Left ventricle myocardium inferior (tissue), 1 donor: ENCODE measurements at regions not wholly inside any gene's neighbourhood (a gene's known extent, or its start where the extent isn't known, plus 50 kb on each side); places are given as distances from the start of the nearest gene placed in this dataset.

Source experiments
- DNase-seq: peaks from one replicate; pipeline ENCODE4 v3.0.0-alpha.2; 2020
- H3K27ac ChIP-seq: fragments of 200-600 bp; replicated peaks from 2 replicates; pipeline ENCODE4 v1.8.0; 2021
- H3K27me3 ChIP-seq: fragments of 200-600 bp; 2 replicates; pipeline ENCODE4 v1.8.0; 2021; ENCODE audit warnings: low read depth
- H3K36me3 ChIP-seq: fragments of 200-600 bp; 2 replicates; pipeline ENCODE4 v1.8.0; 2021
- H3K4me1 ChIP-seq: fragments of 200-600 bp; 2 replicates; pipeline ENCODE4 v1.8.0; 2021
- H3K4me3 ChIP-seq: fragments of 200-600 bp; 2 replicates; pipeline ENCODE4 v1.8.0; 2021; ENCODE audit warnings: mild to moderate bottlenecking, moderate library complexity
- H3K9me3 ChIP-seq: fragments of 200-600 bp; replicated peaks from 2 replicates; pipeline ENCODE4 v1.8.0; 2021
- CTCF ChIP-seq: fragments of 200-600 bp; IDR thresholded peaks from 2 replicates; pipeline ENCODE4 v1.8.0; 2021; ENCODE audit warnings: antibody characterized with exemption, mild to moderate bottlenecking, borderline replicate concordance
- intact Hi-C: fragments of 100-400 bp; cut with micrococcal nuclease; formaldehyde crosslinking; loops from one replicate; pipeline ENCODE4 v1.11.0; 2022
- donor health status: DM: no; HTN: yes; CAD: no; lungs with severe emphysema.

DNA sequence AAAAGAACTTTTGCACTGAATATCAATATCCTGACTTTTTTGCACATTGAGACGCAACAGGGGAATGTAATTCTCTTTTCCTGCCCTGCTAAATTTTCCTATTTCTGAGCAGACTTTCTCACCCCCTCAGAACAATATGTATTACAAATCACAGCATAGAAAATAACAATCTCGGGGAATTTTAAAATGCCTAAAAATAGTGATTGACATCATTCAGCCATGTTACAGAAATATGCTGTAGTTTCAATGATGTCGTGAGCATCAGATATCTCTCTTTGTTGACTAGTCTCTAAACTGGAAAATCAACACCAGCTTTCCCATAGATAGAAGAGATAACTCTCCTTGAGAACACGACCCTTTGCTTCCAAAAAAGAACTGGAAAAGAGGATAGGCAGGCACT is 166.7 kb downstream of the ZDHHC21 start:
- intact Hi-C loops: no loop called here
- H3K27me3 ChIP-seq: no peaks in the 10 kb centered on the region
- H3K4me3 ChIP-seq: no peak overlapping the region
- no peak for DNase-seq
- H3K27ac ChIP-seq: no peak overlapping the region
- H3K9me3 ChIP-seq: no peaks in the 10 kb centered on the region
- peaks cover 10% of the 10 kb centered on the region for H3K4me1 ChIP-seq
- TF ChIP-seq CTCF: no peak
- H3K36me3 ChIP-seq: no peaks in the 10 kb centered on the region

DNA sequence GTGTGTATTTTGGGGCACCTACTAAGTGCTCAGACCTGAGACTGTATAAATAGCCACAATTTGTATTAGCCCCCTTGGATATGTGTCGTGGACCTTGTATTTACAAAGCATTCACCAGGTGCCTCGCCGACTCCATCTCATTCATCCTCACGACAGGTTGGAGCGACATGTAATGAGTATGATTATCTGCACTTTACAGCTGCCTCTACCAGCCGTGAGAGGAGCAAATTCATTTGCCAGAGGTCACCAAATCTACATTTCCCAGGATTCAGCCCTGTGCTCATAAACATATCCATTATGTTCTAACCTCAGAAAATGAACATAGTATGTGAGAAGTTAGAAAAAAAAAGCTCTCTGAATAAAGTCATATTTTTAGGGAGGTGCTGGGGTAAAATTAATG is 167.4 kb downstream of the ZDHHC21 start:
- no peak overlapping the region for H3K4me3 ChIP-seq
- no peaks in the 10 kb centered on the region for H3K36me3 ChIP-seq
- peaks cover 10% of the 10 kb centered on the region for H3K4me1 ChIP-seq
- no peaks in the 10 kb centered on the region for H3K27me3 ChIP-seq
- no peak for TF ChIP-seq CTCF
- H3K9me3 ChIP-seq: no peaks in the 10 kb centered on the region
- no peak overlapping the region for H3K27ac ChIP-seq
- intact Hi-C loops: no loop called here
- DNase-seq: no peak

- no peaks in the 10 kb centered on the region for H3K36me3 ChIP-seq
- no peaks in the 10 kb centered on the region for H3K27me3 ChIP-seq
- H3K27ac ChIP-seq: no peak overlapping the region
- DNase-seq: no peak
- H3K4me1 ChIP-seq: peaks cover 10% of the 10 kb centered on the region
- no peak for TF ChIP-seq CTCF
- intact Hi-C loops: no loop called here
- H3K4me3 ChIP-seq: no peak overlapping the region
- H3K9me3 ChIP-seq: no peaks in the 10 kb centered on the region
Observed at GRCh38 chr9:14524873-14525515, 168.2 kb downstream of the ZDHHC21 start.

DNA sequence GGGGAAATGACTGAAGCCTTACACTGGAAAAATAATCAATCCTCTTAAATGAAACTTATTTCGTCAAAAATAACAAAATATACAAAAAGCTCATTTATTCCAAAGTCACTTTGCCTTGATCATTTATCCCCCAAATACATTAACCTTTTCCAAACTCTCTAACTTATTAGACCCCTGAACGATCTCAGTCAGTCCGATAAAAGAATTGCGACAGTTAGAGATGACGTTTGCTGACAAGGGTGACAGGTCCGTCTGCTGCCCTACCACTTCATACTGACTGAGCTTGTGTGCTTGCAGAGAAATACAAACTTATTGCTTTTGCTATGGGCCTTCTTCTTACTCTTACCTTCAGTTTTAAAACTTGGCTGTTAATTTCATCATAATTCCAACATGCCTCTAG is 169.7 kb downstream of the ZDHHC21 start:
- DNase-seq: no peak
- Histone ChIP-seq H3K27me3 (no peaks in the 10 kb centered on the region), H3K36me3 (no peaks in the 10 kb centered on the region), H3K4me3 (no peak overlapping the region), H3K9me3 (no peaks in the 10 kb centered on the region), H3K27ac (no peak overlapping the region), H3K4me1 (peaks cover 6% of the 10 kb centered on the region)
- no peak for TF ChIP-seq CTCF
- intact Hi-C loops: no loop called here

DNA sequence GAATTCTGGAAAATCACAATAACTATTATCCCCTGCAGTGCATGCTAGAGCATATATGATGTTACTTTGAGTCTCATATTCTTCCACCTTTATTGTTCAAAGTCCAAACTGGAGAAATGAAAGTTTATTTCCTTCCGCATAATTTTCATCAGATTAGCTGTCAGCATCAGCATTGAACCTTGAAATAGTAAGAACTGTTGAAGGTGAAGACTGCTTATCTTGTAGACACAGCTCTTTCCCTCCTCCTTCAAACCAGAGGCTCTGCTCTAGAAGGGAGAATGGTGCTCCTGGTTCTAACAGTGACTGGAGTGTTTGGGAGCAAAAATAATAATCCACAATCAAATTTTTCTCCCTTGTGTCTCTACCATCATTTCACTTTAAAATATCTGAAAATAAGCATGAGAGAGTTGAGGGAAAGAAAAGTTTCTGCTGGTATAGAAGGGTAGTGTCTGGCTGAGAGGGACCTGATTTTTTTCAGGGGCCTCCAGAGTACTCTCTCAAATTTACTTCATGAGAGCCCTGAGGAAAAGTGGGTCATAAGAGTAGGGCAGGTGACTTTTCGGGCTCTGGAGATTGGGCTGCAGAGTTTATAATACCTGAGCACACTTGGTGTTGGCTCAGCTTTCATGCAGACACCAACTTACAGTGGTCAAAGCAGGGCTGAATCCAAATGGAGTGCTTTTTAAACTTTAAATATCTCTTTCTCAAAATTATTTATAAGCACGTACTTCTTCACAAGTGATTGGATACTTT is 170.4 kb downstream of the ZDHHC21 start:
- no peak for DNase-seq
- TF ChIP-seq CTCF: no peak
- intact Hi-C loops: no loop called here
- H3K27me3 ChIP-seq: no peaks in the 10 kb centered on the region
- H3K36me3 ChIP-seq: no peaks in the 10 kb centered on the region
- no peak overlapping the region for H3K4me3 ChIP-seq
- H3K9me3 ChIP-seq: no peaks in the 10 kb centered on the region
- H3K27ac ChIP-seq: no peak overlapping the region
- H3K4me1 ChIP-seq: no peaks in the 10 kb centered on the region
